B cell (primary cell): ENCODE measurements at regions not wholly inside any gene's neighbourhood (a gene's known extent, or its start where the extent isn't known, plus 50 kb on each side); places are given as distances from the start of the nearest gene placed in this dataset.

ENCODE experiments used
- ATAC-seq: fragments of 200-7000 bp; cut with Tn5 transposase; one replicate; pipeline ENCODE4 v1.10.0; 2021; ENCODE audit warnings: low read depth, mild to moderate bottlenecking, moderate number of reproducible peaks, moderate library complexity
- CTCF ChIA-PET: fragments of 350-600 bp; sonication (Branson Sonifier 250); formaldehyde crosslinking; loops from one replicate; lab custom pipeline; 2021; ENCODE audit warnings: antibody characterized with exemption, inconsistent platforms; lab: Charles Lee
- POLR2A ChIA-PET: fragments of 350-600 bp; sonication (Branson Sonifier 250); formaldehyde crosslinking; loops from one replicate; lab custom pipeline; 2021; ENCODE audit warnings: antibody characterized with exemption; lab: Charles Lee
- DNase-seq: peaks from one replicate; pipeline ENCODE4 v3.0.0; 2013
- H2AFZ ChIP-seq: 2 replicates; pipeline ENCODE4 v1.6.1; 2012; ENCODE audit warnings: mild to moderate bottlenecking, low read depth, low read length; ENCODE audit not compliant: insufficient read depth, poor library complexity, severe bottlenecking
- H3K27ac ChIP-seq, 2 donors: 1 replicate in 1 of 2; 2 replicates in 1 of 2; pipeline ENCODE4 v1.5.1; 2012 to 2013; ENCODE audit warnings: low read length in 2 of 2, mild to moderate bottlenecking in 2 of 2, moderate library complexity in 1 of 2
- H3K27me3 ChIP-seq, 4 experiments: fragments of 200-600 bp in 1 of 4; sonication (generic) in 1 of 4; replicated peaks in 1 of 4; 1 replicate in 2 of 4; 2 replicates in 2 of 4; pipeline versions ENCODE4 v1.6.1 to v1.7.0; 2013 to 2016; ENCODE audit warnings: low read length in 3 of 4, mild to moderate bottlenecking in 2 of 4, mixed read lengths in 1 of 4, moderate library complexity in 1 of 4; ENCODE audit not compliant: insufficient read depth in 4 of 4, control insufficient read depth in 3 of 4; ENCODE audit errors: control extremely low read depth in 1 of 4
- H3K36me3 ChIP-seq, 2 experiments: replicated peaks in 1 of 2; 1 replicate in 1 of 2; 2 replicates in 1 of 2; pipeline versions ENCODE4 v1.6.1 to v1.7.1; 2013; ENCODE audit warnings: low read length in 1 of 2; ENCODE audit not compliant: insufficient read depth in 2 of 2, control insufficient read depth in 1 of 2; ENCODE audit errors: control extremely low read depth in 1 of 2, extremely low read depth in 1 of 2
- H3K4me1 ChIP-seq, 2 donors: fragments of 200-600 bp in 1 of 2; sonication (generic) in 1 of 2; 1 replicate in 1 of 2; 2 replicates in 1 of 2; pipeline versions ENCODE4 v1.5.1 to v1.6.1; 2013 to 2017; ENCODE audit warnings: low read length in 2 of 2; ENCODE audit not compliant: control insufficient read depth in 2 of 2, insufficient read depth in 2 of 2
- H3K4me2 ChIP-seq: replicated peaks from 2 replicates; pipeline ENCODE3; 2012; ENCODE audit warnings: mild to moderate bottlenecking, low read depth, low read length; ENCODE audit not compliant: poor library complexity, severe bottlenecking
- H3K4me3 ChIP-seq, 5 experiments: fragments of 200-600 bp in 1 of 5; sonication (generic) in 1 of 5; 1 replicate in 3 of 5; 2 replicates in 2 of 5; pipeline versions ENCODE4 v1.5.1 to v1.7.0; 2011 to 2016; ENCODE audit warnings: low read length in 4 of 5, mild to moderate bottlenecking in 4 of 5, low read depth in 2 of 5, control low read depth in 1 of 5, moderate library complexity in 1 of 5; ENCODE audit not compliant: insufficient read depth in 1 of 5; ENCODE audit errors: control extremely low read depth in 1 of 5, extremely low read depth in 1 of 5
- H3K79me2 ChIP-seq: fragments of 200-600 bp; sonication (generic); one replicate; pipeline ENCODE4 v1.6.0; 2016; ENCODE audit warnings: low read length; ENCODE audit not compliant: control insufficient read depth, insufficient read depth
- H3K9ac ChIP-seq: fragments of 200-600 bp; sonication (generic); 2 replicates; pipeline ENCODE4 v1.6.1; 2017; ENCODE audit warnings: mild to moderate bottlenecking, low read length, moderate library complexity
- H3K9me3 ChIP-seq, 3 donors: one replicate each; pipeline versions ENCODE4 v1.6.1 to v1.7.1; 2013; ENCODE audit warnings: low read length in 2 of 3; ENCODE audit not compliant: control insufficient read depth in 2 of 3, insufficient read depth in 1 of 3; ENCODE audit errors: control extremely low read depth in 1 of 3
- H4K20me1 ChIP-seq: 2 replicates; pipeline ENCODE4 v1.6.0; 2012; ENCODE audit warnings: mild to moderate bottlenecking, low read length; ENCODE audit not compliant: insufficient read depth, control insufficient read depth, poor library complexity, severe bottlenecking
- H3K27ac Mint-ChIP-seq: one replicate; pipeline ENCODE4 v1.8.0; 2021; ENCODE audit warnings: mixed read lengths
- H3K27me3 Mint-ChIP-seq: one replicate; pipeline ENCODE4 v1.8.0; 2021; ENCODE audit warnings: mixed read lengths
- H3K4me1 Mint-ChIP-seq: one replicate; pipeline ENCODE4 v1.8.0; 2021; ENCODE audit warnings: mixed read lengths
- H3K4me3 Mint-ChIP-seq: one replicate; pipeline ENCODE4 v1.8.0; 2021; ENCODE audit warnings: mixed read lengths
- H3K9me3 Mint-ChIP-seq: one replicate; pipeline ENCODE4 v1.8.0; 2022; ENCODE audit warnings: mixed read lengths; ENCODE audit not compliant: insufficient read depth
- EZH2 ChIP-seq: IDR thresholded peaks from 2 replicates; pipeline ENCODE4 v1.6.1; 2012; ENCODE audit warnings: borderline replicate concordance, low read depth, mild to moderate bottlenecking, moderate library complexity, low read length; ENCODE audit not compliant: insufficient read depth, poor library complexity, severe bottlenecking
- WGBS: methylation state at CpG from one replicate; pipeline ENCODE4 v1.1.5; 2013; ENCODE audit warnings: missing lambda C conversion rate; ENCODE audit not compliant: insufficient coverage; 5-methylcytosine and 5-hydroxymethylcytosine counted together
- intact Hi-C: fragments of 100-400 bp; cut with micrococcal nuclease; formaldehyde crosslinking; loops from one replicate; pipeline ENCODE4 v1.10.0; 2022
- TF ChIP-seq, protein P1 (sequence below): fragments of 200-600 bp; IDR thresholded peaks from one replicate; pipeline ENCODE4 v1.8.0; 2022; ENCODE audit warnings: antibody characterized with exemption, mild to moderate bottlenecking

DNA sequence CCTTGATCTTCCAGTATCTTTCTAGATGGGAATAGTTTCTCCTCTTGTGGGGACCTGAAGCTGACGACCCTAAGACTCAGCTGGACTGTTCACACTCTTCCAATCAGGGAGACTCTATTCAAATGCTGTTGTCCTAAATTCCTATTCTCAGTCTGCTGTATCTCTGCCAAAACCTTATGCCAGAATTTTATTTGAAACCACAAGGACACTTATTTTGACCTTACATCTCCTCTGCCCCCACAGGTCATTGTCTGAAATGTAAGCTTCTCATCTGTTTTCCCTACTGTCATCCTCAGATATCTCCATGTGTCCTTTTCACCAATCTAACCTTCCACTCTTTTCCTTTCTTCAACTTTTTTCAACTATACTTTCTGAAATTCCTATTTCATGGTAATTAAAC lies 289.5 kb upstream of the SGK1 start:
- H3K9ac ChIP-seq: no peak overlapping the region
- ChIA-PET CTCF (no interaction called here), POLR2A (no interaction called here)
- no peak overlapping the region for H3K4me2 ChIP-seq
- no peak overlapping the region for H3K4me3 Mint-ChIP-seq
- no peaks in the 10 kb centered on the region for H3K79me2 ChIP-seq
- H3K4me1 Mint-ChIP-seq: no peaks in the 10 kb centered on the region
- no peak for TF ChIP-seq EZH2
- TF ChIP-seq, protein P1, sequence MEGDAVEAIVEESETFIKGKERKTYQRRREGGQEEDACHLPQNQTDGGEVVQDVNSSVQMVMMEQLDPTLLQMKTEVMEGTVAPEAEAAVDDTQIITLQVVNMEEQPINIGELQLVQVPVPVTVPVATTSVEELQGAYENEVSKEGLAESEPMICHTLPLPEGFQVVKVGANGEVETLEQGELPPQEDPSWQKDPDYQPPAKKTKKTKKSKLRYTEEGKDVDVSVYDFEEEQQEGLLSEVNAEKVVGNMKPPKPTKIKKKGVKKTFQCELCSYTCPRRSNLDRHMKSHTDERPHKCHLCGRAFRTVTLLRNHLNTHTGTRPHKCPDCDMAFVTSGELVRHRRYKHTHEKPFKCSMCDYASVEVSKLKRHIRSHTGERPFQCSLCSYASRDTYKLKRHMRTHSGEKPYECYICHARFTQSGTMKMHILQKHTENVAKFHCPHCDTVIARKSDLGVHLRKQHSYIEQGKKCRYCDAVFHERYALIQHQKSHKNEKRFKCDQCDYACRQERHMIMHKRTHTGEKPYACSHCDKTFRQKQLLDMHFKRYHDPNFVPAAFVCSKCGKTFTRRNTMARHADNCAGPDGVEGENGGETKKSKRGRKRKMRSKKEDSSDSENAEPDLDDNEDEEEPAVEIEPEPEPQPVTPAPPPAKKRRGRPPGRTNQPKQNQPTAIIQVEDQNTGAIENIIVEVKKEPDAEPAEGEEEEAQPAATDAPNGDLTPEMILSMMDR: no peak
- DNase-seq (no peak), ATAC-seq (no peak)
- H3K27me3 ChIP-seq: no peaks in the 10 kb centered on the region
- intact Hi-C loops: no loop called here
- H3K4me1 ChIP-seq: no peaks in the 10 kb centered on the region
- no peak overlapping the region for H2AFZ ChIP-seq
- no peak overlapping the region for H3K27ac Mint-ChIP-seq
- no peak overlapping the region for H3K27ac ChIP-seq
- no peaks in the 10 kb centered on the region for H4K20me1 ChIP-seq
- no peaks in the 10 kb centered on the region for H3K9me3 Mint-ChIP-seq
- peaks cover 0 to 4% (median 0%) of the 10 kb centered on the region in 3 donors for H3K9me3 ChIP-seq
- no CpG with 5 or more reads among the region's 1 CpG for WGBS
- no peaks in the 10 kb centered on the region for H3K27me3 Mint-ChIP-seq
- H3K4me3 ChIP-seq: no peak overlapping the region
- no peaks in the 10 kb centered on the region for H3K36me3 ChIP-seq

DNA sequence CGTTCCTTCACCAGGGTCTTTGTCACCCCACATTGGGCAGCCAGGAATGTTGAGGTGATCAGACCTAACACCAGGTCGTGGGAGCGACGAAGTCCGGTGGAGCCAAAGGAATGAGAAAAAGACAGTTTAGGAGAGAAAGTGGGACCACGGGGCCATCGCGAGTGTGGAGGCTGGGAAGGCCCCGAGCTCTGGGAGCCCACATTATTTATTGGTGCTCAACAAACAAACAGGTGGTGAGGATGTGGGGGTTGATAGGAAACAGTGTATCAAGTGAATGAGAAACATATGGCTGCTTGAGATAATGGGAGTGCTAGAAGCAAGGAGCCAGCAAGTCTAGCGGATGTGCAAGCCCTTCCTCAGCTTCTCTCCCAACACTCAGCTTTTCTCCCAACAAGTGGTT lies 287.1 kb upstream of the SGK1 start:
- peaks cover 6% of the 10 kb centered on the region for H3K9me3 Mint-ChIP-seq
- no peak for TF ChIP-seq EZH2
- TF ChIP-seq, protein P1: no peak

More for the DNA sequence above, 287.1 kb upstream of the SGK1 start:
- Histone ChIP-seq H3K79me2 (no peaks in the 10 kb centered on the region), H3K36me3 (no peaks in the 10 kb centered on the region), H2AFZ (no peak overlapping the region), H3K4me1 (no peaks in the 10 kb centered on the region), H3K27me3 (no peaks in the 10 kb centered on the region), H4K20me1 (no peaks in the 10 kb centered on the region), H3K4me2 (no peak overlapping the region), H3K4me3 (no peak overlapping the region), H3K27ac (no peak overlapping the region), H3K9ac (no peak overlapping the region), H3K9me3 (peaks cover 3 to 10% (median 9%) of the 10 kb centered on the region in 3 donors)
- Mint-ChIP-seq H3K27ac (no peak overlapping the region), H3K27me3 (no peaks in the 10 kb centered on the region), H3K4me1 (no peaks in the 10 kb centered on the region), H3K4me3 (no peak overlapping the region)
- DNase-seq (no peak), ATAC-seq (no peak)
- POLR2A ChIA-PET: no interaction called here
- 94% methylated on average over 9 of the region's 10 CpGs for WGBS
- intact Hi-C loops: no loop called here
- CTCF ChIA-PET: no interaction called here
